Small intestine (tissue), 7 donors: ENCODE measurements at regions not wholly inside any gene's neighbourhood (a gene's known extent, or its start where the extent isn't known, plus 50 kb on each side); places are given as distances from the start of the nearest gene placed in this dataset.
A peak's percentile ranks its signal among the peaks of the same experiment; 100 is the strongest.
"Not testable (repeated sequence)": the region's sequence is repeated elsewhere in the genome, so short reads cannot be mapped to it uniquely, and the experiment has no call there.

Experiments used
- DNase-seq, 2 donors: peaks; one replicate each; pipeline versions ENCODE4 v3.0.0 to v3.0.0-alpha.2; 2013
- FAIRE-seq: peaks from 2 replicates; lab custom pipeline; 2012; peaks lifted over from hg19 to GRCh38; lab: Jason Lieb, UNC
- H3K27ac ChIP-seq, 3 donors: one replicate each; pipeline ENCODE4 v1.5.1; 2013; ENCODE audit warnings: low read length in 2 of 3, mild to moderate bottlenecking in 2 of 3, control low read depth in 1 of 3, inconsistent platforms in 1 of 3, low read depth in 1 of 3, moderate library complexity in 1 of 3
- H3K27me3 ChIP-seq, 3 donors: one replicate each; pipeline ENCODE4 v1.6.1; 2013; ENCODE audit warnings: low read length in 3 of 3, inconsistent platforms in 1 of 3; ENCODE audit not compliant: control insufficient read depth in 3 of 3, insufficient read depth in 3 of 3
- H3K36me3 ChIP-seq, 3 donors: one replicate each; pipeline ENCODE4 v1.6.1; 2013; ENCODE audit warnings: low read length in 3 of 3, inconsistent platforms in 1 of 3, low read depth in 1 of 3, mild to moderate bottlenecking in 1 of 3, moderate library complexity in 1 of 3; ENCODE audit not compliant: control insufficient read depth in 3 of 3, insufficient read depth in 2 of 3
- H3K4me1 ChIP-seq, 3 donors: one replicate each; pipeline ENCODE4 v1.6.1; 2013; ENCODE audit warnings: low read length in 2 of 3, inconsistent platforms in 1 of 3, low read depth in 1 of 3, mild to moderate bottlenecking in 1 of 3, moderate library complexity in 1 of 3; ENCODE audit not compliant: control insufficient read depth in 3 of 3, insufficient read depth in 2 of 3
- H3K4me3 ChIP-seq, 3 donors: one replicate each; pipeline ENCODE4 v1.5.1; 2013; ENCODE audit warnings: low read length in 3 of 3, control low read depth in 1 of 3, inconsistent platforms in 1 of 3, low read depth in 1 of 3, mild to moderate bottlenecking in 1 of 3, moderate library complexity in 1 of 3
- H3K9me3 ChIP-seq, 2 donors: one replicate each; pipeline ENCODE4 v1.6.1; 2013; ENCODE audit warnings: low read depth in 1 of 2, low read length in 1 of 2; ENCODE audit not compliant: control insufficient read depth in 2 of 2, insufficient read depth in 1 of 2
- WGBS, 3 donors: extraction: QIAGEN DNeasy Blood & Tissue Kit; methylation state at CpG; one replicate each; pipeline ENCODE4 v1.1.7; 2013; 5-methylcytosine and 5-hydroxymethylcytosine counted together
- donor health status: healthy with polysubstance abuse.
- donor health status: control.
- donor health status: control.
- donor health status: Bipolar disorder and iron deficiency.
- donor health status: healthy.

DNA sequence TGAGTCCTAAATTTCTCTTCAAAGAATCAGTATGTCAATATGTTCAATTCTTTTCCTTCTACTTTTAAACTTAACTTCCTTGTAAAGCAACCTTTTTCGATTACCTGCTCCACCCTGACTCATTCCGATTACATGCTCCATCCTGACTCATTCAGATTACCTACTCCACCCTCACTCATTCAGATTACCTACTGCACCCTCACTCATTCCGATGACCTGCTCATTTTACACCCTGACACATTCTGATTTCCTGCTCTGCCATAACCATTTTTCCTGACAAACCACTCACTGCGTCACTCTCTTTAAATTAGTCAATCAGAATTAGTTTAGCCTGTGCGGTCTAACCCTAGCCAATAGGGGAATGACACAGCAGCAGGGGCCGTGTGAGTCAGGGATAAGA is 83.9 kb upstream of the SHISA3 start:
- not testable (repeated sequence) for H3K4me3 ChIP-seq, H3K27me3 ChIP-seq, FAIRE-seq, H3K36me3 ChIP-seq, H3K9me3 ChIP-seq, H3K4me1 ChIP-seq, H3K27ac ChIP-seq
- peak in 1 of 2 donors; percentile 81 for DNase-seq
- WGBS, 3 donors = 55 to 81% (median 71%) methylated on average over 6 of the region's 6 CpGs

DNA sequence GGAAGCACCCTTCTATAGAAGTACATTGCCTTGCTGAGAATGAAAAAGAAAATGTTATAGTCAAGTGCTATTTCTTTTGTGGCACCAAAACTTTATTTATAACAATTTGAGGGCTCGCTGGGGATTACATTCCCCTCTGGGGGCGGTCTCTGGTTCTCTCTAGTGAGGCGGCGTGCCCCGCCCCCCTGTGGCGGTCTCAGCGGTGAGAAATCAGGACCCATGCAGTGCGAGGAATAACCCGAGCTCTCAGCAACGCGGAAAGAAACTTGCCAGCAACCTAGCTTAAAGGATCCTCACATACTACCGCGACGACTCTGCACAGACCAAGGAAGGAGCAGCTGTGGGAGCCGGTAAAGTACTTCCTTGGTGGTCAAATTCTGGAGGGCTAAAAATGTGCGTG is 83.4 kb upstream of the SHISA3 start:
- H3K27ac ChIP-seq = no peak overlapping the region
- H3K4me3 ChIP-seq = no peak overlapping the region
- DNase-seq (no peak), FAIRE-seq (no peak)
- 94 to 97% (median 96%) methylated on average over 16 of the region's 16 CpGs for WGBS, 3 donors
- peaks cover 0 to 9% of the 10 kb centered on the region in 2 donors for H3K9me3 ChIP-seq
- no peaks in the 10 kb centered on the region for H3K36me3 ChIP-seq
- no peaks in the 10 kb centered on the region for H3K4me1 ChIP-seq
- H3K27me3 ChIP-seq = peaks cover 0 to 3% (median 0%) of the 10 kb centered on the region in 3 donors

DNA sequence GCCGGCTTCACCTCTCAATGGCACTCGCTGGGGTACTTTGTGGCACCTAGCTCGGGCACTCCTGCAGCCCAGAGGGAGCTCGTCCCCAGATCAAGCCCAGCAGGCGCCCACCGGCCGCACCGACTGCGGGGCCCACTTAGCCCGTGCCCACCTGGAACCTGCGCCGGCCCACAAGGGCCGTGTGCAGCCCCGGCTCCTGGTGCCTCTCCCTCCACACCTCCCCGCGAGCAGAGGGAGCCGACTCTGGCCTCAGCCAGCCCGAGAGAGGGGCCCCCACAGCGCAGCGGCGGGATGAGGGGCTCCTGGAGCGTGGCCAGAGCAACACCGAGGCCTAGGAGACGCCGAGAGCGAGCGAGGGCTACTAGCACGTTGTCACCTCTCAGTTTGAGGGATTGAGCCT is 82.1 kb upstream of the SHISA3 start:
- no peaks in the 10 kb centered on the region for H3K27me3 ChIP-seq
- H3K4me3 ChIP-seq = no peak overlapping the region
- WGBS, 3 donors = 90 to 95% (median 92%) methylated on average over 22 to 28 of the region's 28 CpGs
- DNase-seq (no peak), FAIRE-seq (no peak)
- H3K27ac ChIP-seq = no peak overlapping the region
- no peaks in the 10 kb centered on the region for H3K36me3 ChIP-seq
- peaks cover 0 to 9% of the 10 kb centered on the region in 2 donors for H3K9me3 ChIP-seq
- H3K4me1 ChIP-seq = no peaks in the 10 kb centered on the region

DNA sequence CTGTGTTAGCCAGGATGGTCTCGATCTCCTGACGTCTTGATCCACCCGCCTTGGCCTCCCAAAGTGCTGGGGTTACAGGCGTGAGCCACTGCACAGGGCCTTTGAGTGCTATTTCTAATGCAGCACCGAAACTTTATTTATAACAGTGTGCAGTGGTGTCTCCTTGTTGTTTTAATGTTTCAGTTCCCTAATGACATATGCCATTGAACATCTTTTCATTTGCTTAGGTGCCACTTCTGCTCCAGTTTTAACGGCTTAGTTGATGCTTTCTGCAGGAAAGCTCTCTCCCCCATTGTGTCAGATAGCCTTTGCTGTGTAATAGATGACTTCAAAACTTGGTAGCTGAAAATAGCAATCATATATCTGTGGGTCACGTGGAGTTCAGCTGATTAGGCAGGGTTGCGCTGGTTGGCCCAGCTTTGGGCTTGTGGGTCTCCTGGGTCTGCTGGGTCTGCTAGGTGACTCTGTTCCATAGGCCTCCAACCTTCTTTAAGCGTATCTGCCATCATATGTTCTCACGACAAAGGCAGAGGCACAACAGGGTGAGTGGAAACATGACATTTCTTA is 76.4 kb upstream of the SHISA3 start:
- DNase-seq (no peak), FAIRE-seq (no peak)
- no peak overlapping the region for H3K4me3 ChIP-seq
- no peaks in the 10 kb centered on the region for H3K4me1 ChIP-seq
- no peaks in the 10 kb centered on the region for H3K36me3 ChIP-seq
- H3K27ac ChIP-seq = no peak overlapping the region
- H3K27me3 ChIP-seq = no peaks in the 10 kb centered on the region
- 77 to 84% (median 81%) methylated on average over 10 of the region's 10 CpGs for WGBS, 3 donors
- H3K9me3 ChIP-seq = no peaks in the 10 kb centered on the region

DNA sequence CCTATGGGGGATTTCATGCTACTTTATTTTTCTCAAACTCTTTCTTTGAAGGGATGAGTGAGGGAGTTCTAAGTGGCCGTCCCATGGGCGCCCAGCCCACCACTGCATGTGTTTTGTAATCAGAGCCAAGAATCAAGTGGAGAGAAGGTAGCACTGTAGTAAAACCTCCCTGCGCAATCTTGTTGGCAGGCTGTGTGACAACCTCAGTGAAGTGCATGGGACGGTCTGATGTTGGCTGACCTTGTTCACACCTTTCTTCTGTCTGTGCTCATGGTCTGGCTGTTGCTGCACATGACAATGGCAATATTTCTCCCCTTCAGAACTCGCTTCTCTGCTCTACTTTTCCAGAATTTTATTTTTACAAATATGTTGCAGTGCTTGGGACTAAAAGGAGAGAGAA is 71.2 kb upstream of the SHISA3 start:
- peaks cover 0 to 2% (median 0%) of the 10 kb centered on the region in 3 donors for H3K27me3 ChIP-seq
- no peak overlapping the region for H3K4me3 ChIP-seq
- FAIRE-seq (no peak), DNase-seq (no peak)
- H3K9me3 ChIP-seq = no peaks in the 10 kb centered on the region
- H3K27ac ChIP-seq = no peak overlapping the region
- no peaks in the 10 kb centered on the region for H3K4me1 ChIP-seq
- 78 to 85% (median 80%) methylated on average over 5 of the region's 5 CpGs for WGBS, 3 donors
- H3K36me3 ChIP-seq = no peaks in the 10 kb centered on the region

DNA sequence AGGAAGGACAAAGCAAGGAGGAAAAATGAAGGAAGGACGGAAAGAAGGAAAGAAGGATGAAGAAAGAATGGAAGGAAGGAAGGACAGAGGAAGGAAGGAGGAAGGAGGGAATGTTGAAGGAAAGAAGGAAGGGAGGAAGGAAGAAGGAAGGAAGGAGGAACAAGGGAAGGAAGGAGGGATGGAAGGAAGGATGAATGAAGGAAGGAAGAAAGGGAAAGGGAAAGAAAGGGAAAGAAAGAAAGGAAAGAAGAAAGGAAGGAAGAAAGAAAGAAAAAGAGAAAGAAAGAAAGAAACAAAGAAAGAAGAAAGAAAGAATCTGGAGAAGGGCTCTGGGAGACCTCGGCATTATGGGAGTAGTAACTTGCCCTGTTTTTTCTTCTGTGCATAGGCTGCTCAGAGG is 70.8 kb upstream of the SHISA3 start:
- WGBS, 3 donors = 87 to 95% (median 93%) methylated on average over 2 of the region's 2 CpGs
- Histone ChIP-seq H3K36me3 (no peaks in the 10 kb centered on the region), H3K9me3 (no peaks in the 10 kb centered on the region), H3K4me3 (no peak overlapping the region), H3K27ac (no peak overlapping the region), H3K27me3 (peaks cover 0 to 2% (median 0%) of the 10 kb centered on the region in 3 donors), H3K4me1 (no peaks in the 10 kb centered on the region)
- FAIRE-seq (no peak), DNase-seq (no peak)

DNA sequence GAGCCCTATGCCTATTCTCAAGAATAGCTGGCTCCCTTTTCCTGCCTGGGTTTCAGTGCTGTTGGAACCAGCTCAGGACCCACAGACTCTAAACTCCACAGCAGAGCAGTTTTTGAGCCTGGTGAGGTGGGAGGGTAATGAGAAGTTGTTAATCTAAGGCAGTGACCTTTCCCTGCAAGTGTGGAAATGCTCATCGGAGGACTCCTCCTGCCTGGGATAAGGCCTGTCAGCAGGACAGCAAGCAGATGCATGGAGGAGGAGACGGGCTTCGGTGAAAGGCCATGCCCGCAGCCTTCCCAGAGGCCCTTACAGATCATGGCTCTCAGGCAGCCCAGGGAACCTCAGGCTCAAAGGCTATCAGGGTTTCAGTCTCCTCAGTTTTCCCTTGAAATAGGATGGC is 70.0 kb upstream of the SHISA3 start:
- Histone ChIP-seq H3K27ac (no peak overlapping the region), H3K36me3 (no peaks in the 10 kb centered on the region), H3K9me3 (no peaks in the 10 kb centered on the region), H3K27me3 (peaks cover 0 to 2% (median 2%) of the 10 kb centered on the region in 3 donors), H3K4me1 (no peaks in the 10 kb centered on the region), H3K4me3 (no peak overlapping the region)
- no peak for FAIRE-seq
- DNase-seq = no peak
- 72 to 83% (median 78%) methylated on average over 4 of the region's 4 CpGs for WGBS, 3 donors

DNA sequence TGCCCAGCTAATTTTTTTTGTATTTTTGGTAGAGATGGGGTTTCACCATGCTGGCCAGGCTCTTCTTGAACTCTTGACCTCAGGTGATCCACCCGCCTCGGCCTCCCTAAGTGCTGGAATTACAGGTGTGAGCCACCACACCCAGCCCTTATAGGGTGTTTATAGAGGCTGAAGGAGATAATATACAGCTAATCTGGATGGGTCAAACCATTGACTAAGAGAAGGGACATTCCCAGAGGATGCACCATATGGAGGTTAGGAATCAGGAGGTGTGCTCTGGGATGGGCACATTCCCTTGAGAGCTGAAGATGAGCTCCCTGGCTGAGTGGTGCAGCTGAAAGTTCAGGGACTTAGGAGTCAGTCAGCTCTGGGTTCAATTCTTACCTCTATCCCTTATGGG is 68.3 kb upstream of the SHISA3 start:
- H3K27ac ChIP-seq = no peak overlapping the region
- peaks cover 0 to 2% (median 2%) of the 10 kb centered on the region in 3 donors for H3K27me3 ChIP-seq
- no peaks in the 10 kb centered on the region for H3K36me3 ChIP-seq
- FAIRE-seq (no peak), DNase-seq (no peak)
- no peak overlapping the region for H3K4me3 ChIP-seq
- 26 to 71% (median 53%) methylated on average over 2 of the region's 2 CpGs for WGBS, 3 donors
- H3K9me3 ChIP-seq = no peaks in the 10 kb centered on the region
- no peaks in the 10 kb centered on the region for H3K4me1 ChIP-seq

DNA sequence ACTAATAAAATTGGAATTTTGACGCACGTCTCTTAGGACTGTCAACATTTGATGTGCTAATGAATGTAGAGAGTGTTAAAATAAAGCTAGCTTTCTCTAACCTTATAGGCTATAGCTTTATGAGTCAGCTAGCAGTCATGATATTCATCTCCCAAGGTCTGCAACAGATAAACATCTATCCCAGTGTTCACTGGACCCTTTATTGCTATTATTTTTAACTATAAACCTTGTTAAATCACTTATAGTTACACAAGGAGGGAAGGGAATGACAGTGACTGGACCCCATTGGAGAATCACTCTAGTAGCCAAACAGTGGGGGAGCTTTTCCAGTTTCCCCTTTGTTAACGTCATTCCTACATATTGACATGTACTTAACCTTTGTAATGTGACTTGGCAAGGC is 67.9 kb upstream of the SHISA3 start:
- H3K27ac ChIP-seq = no peak overlapping the region
- no peak for FAIRE-seq
- H3K36me3 ChIP-seq = no peaks in the 10 kb centered on the region
- no peaks in the 10 kb centered on the region for H3K4me1 ChIP-seq
- no peaks in the 10 kb centered on the region for H3K9me3 ChIP-seq
- H3K27me3 ChIP-seq = peaks cover 0 to 2% (median 2%) of the 10 kb centered on the region in 3 donors
- DNase-seq = no peak
- no peak overlapping the region for H3K4me3 ChIP-seq
- 38 to 47% (median 41%) methylated on average over 3 of the region's 3 CpGs for WGBS, 3 donors
